ENCODE measurements at regions not wholly inside any gene's neighbourhood (a gene's known extent, or its start where the extent isn't known, plus 50 kb on each side); places are given as distances from the start of the nearest gene placed in this dataset.
"Not testable (repeated sequence)": the region's sequence is repeated elsewhere in the genome, so short reads cannot be mapped to it uniquely, and the experiment has no call there.

DNA sequence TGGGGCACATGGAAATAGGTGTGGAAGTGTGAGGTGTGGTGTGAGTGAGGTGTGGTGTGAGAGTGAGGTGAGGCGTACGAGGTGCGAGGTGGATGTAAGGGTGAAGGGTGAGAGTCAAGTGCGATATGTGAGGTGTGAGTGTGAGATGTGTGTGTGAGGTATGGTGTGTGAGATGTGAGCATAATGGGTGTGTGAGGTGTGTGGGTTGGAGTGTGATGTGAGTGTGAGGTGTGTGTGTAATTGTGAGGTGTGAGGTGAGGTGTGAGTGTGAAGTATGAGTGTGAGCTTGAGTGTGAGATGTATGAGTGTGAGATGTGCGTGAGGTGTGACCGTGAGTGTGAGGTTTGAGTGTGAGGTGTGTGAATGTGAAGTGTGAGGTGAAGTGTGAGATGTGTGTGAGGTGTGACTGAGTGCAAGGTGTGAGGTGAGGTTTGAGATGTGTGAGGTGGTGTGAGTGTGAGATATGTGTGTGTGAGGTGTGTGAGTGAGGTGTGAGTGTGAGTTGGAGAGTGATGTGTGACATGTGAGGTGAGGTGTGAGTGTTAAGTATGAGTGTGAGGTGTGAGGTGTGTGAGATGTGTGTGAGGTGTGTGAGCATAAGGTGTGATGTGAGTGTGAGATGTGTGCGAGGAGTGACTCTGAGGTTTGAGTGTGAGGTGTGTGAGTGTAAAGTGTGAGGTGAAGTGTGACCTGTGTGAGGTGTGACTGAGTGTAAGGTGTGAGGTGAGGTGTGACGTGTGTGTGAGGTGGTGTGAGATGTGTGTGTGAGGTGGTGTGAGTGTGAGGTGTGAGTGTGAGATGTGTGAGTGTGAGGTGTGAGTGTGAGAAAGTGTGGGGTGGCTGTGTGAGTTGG is 354.0 kb downstream of the FOXL1 start:
- DNase-seq (ENCODE audit: low read depth): no peak

DNA sequence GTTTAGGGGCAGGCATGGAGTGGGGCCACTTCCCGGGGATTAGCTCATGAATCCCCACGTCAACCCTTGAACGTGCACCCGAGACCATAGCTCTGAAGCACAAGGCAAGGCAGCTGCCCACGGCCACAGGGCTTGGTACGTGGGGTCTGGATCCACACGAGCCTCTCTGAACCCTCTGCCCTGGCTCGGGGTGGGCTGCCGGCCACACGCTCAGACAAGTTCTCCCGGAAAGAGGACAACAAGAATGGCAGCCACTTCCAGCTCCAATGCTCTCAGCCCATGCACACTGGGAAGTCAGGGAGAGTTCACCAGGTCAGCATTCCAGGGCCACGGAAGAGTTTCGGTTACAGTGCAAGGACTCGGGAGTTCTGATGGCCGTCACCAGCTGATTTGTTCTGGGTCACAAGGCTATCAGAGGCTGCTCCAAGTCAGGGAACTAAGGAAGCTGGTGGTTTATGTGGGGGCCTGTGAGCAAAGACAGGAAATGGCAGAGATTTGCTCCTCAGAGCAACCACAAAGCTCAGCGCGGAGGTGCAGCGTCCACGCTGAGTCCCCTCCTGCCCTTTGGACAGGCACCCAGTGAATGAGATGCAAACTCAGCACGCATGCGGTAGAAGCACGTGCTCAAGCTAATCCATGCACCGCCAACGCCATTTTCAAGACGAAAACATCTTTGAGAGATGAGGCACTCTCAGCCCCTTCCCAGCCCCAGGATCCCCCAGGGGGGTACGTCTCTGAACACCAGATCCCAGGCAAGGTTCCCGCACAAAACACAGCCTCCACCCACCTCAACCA is 356.4 kb downstream of the FOXL1 start:
- no peak for DNase-seq (ENCODE audit: low read depth)

DNA sequence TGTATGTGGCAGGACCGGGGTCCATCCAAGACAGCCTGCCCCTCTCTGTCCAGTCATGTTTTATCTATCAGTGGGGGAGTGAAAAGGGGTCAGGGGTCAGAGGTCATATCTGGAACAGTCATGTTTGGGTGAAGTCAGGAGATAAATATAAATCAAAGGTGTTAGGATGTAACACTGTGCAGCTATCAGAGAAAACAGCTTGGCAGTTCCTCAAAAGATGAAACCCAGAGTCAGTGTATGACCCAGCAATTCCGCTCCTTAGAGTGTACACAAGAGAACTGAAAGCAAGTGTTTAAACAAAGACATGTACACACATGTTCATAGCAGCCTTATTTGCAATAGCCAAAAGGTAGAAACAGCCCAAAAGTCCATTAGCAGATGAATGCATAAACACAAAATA is 361.3 kb downstream of the FOXL1 start:
- DNase-seq (ENCODE audit: low read depth): no peak

DNA sequence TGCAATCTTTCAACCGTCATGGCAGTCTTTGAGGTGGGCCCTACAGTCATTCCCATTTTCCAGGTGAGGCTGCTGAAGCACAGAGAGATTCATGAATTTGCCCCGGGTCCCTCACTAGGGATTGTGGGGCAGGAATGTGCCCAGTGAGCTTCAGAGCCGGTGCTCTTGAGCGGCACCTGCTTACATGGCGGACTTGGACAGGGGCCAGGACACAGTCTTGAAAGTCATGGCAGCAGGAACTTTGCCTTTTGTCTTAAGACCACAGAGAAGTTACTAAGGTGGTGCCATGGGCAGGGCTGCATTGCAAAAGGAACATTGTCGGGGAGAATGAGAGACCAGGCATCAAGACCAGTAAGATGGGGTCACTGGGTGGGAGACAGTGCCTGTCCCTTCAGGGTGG is 363.4 kb downstream of the FOXL1 start:
- DNase-seq (ENCODE audit: low read depth): no peak

DNA sequence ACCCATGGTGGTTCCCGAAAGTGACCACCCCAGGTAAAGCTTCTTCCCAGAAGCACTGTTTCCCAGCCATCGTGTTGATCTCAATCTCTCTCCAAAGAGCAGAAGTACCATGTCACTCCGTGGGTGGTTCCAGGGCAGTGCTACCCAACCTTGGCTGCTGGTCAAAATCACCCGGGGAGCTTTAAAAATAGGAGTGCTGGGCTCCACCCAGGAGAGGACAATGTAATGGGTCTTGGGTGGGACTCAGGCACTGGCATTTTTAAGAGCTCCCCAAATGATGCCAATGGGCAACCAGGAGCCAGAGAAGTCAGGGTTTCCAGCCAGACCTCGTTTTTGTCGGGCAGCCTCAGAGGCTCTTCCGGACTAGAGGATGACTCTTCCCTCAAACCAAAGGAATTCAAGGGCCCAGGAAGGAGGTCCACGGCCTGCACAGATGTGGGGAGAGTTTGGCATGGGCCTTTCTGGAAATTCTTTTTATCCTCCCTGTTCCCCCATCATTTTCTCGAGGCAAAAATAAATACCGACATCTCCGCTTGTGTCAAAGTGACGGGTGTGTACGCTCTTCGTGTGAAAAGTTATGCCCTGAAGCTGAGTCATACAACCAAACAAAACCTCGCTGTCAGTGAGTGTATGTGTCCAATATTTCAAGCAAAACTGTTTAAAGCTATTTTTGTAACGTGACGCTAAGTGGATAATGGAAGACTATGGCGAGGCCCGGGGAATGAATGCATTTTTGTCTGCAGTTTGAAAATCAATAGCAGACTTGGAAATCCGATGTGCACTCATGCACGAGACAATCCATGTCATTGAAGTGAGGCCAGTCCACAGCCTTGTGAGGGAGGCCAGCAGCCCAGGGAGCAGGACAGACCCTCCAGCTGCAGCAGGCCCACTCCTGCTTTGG is 364.1 kb downstream of the FOXL1 start:
- DNase-seq (ENCODE audit: low read depth): no peak

DNA sequence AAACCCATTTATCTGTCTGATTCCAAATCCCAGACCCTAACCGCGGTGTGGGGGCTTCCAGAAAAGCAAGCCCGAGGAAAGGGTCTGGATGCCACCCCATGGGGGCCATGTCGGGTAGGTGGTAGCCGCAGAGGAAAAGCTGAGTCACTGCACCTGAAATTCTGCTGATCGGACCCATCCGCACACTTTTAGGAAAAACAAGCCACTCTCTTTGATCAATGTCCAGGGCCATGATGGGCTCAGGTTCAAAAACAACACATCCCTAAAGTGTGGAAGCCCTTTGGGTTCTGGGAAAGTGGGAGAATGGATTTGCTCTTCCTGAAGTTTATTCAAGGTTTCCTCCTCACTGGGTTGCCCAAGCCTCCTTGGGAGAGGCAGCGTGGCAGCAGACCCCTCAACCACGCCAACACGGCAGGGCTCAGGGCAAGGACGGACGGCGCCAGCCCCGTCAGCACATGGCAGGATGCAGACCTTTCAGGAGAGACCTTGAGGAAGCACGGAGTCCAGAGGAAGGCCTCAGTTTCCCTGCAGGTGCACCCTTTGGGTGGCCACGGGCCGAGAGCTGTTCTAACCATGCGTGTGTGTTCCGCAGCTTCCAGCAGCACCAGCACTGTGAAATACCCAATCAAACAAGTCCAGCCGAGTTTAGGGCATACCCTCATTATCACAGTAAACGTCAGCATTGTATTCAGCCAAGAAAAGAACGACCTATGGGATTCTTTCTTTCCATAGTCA is 367.0 kb downstream of the FOXL1 start:
- DNase-seq (ENCODE audit: low read depth): no peak

DNA sequence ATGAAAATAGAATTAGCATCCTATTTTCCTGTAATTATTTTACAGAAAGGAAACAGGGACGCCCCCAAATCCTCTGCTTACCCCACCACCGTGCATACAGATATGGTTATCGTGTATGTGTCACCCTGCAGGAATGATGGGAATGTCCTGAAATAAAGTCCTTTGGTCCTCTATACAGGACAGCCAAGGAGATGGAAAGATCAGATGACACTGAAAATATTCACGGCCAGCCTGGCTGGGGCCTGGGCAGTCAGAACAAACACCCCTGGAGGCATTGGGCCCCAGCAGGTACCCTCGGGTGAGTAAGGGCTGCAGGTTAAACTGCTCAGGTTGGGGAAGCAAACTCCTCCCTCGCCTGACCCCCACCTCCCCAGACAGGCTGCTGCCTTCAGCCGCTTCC is 368.0 kb downstream of the FOXL1 start:
- DNase-seq (ENCODE audit: low read depth): no peak

DNA sequence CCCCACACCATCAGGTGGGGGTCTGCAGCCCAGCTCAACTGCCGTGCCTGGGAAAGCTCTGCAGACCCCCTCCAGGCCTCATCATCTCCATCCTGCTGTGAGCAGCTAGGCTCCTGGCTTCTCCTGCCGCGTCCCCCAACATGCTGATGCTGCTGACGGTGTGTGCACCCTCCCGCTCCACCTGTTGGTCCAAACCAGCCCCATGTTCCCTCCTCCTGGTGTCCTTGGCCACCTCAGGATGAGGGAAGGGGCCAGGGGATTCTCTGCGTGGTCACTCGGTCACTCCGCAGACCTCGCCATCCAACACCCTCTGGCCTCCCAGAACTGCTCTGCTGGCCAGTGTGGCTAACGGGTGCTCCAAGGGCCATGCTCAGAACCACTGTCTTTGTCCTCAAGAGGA is 368.6 kb downstream of the FOXL1 start:
- no peak for DNase-seq (ENCODE audit: low read depth)

DNA sequence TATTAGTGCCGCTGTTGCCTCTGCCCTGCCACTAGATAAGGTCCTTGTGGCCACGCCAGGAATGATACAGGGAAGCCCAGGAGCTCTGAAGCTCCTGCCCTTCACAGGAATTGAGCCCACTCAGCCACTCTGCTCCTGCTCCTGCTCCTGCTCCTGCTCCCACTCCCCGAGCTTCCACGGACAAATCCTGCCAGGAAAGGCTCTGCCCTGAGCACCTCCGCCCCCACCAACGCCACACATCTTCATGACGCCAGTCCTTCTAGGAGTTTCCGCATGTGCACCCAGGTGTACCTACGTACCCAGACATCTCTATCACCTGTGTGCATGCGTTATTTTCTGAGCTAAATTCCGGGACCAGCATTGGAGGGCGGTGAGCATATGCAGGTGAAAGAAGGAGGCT is 369.1 kb downstream of the C16orf95 start:
- DNase-seq (ENCODE audit: low read depth): no peak

DNA sequence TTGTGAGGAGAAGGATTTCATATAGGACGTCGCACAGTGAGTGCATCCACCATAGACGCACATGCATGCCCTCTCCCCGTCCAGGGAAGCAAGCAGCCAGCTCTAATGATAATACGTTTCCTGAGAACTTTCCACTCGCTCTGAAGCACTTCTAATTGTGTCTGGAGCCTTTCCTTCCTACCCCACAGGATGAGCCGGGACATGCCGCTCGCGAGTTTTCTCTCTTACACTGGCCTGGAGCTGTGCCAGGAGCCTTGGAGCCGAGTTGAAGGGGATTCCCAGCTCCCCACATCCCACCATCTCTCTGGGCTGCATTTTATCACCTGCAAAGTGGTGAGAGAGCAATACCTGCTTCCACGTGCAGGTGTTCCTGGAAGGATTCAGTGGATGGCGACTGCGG is 368.1 kb downstream of the C16orf95 start:
- DNase-seq (ENCODE audit: low read depth): no peak

DNA sequence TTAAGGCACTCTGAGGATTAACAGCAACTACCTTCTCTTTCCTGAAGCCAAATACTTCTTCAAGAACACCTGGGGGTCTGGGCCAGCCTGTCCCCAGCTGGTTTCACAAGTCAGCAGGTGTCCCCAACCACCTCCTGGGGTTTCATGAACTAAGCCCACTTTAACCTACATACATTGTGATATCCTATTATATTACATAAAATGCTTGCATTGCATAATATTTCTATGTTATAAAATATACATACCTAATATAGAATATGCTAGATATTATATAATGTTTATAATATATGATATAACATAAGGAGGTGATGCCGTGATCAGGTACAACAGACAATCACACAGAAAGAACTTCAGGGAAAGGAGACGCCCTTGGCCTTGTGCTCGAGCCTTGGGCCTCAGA is 367.6 kb downstream of the C16orf95 start:
- no peak for DNase-seq (ENCODE audit: low read depth)

DNA sequence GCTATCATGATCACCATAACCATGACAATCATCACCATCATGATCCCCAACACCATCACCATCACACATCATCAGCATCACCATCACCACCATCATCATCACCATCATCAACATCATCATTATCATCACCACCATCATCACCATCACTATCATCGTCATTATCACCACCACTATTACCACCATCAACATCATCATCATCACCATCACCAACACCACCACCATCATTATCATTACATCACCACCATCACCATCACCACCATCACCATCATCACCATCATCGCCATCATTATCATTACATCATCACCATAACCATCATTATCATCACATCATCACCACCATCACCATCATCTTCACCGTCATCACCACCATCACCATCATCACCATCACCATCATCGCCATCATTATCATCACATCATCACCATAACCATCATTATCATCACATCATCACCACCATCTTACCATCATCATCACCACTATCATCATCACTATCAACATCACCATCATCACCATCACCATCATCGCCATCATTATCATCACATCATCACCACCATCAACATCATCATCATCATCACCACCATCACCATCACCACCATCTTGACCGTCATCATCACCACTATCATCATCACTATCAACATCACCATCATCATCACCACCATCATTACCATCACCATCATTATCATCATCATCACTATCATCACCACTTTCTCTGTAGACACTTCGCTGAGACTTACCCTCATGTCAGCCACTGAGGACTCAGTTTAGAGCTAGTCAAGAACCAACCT is 366.0 kb downstream of the C16orf95 start:
- DNase-seq (ENCODE audit: low read depth): no peak

DNA sequence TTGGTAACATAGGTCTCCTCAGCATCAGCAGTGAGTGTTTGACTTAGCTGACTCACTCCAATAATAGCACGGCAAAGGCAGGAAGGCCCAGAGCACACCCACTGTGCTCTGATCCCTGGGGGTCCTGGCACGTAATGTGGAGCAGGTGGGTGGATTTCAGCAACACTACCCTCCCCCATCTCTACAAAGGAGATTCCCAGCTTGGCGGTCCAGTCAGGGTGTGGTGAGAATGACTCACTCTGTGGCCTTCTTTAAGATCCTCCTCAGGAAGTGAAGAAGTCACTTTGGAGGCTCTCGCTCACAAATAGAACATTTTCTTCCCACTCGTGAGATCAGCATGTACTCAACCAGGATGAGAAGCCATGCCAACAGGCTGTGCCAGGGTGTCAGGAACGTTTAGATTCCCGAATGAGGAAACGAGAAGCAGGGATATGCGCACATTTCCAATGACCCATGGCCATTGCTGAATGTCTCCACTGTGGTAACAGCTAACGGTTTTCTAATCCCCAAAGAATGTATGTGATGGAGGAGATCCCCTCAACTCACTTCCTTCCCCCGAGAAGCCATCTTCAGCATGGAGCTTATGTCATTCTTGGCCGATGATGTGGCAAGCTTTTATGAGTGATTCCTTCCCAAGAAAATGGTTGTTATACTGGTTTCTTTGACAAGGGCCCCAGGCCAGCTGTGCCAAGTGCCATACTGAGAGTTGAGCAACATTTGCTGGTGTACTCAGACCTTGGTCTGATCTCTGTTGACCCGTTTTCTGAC is 365.2 kb downstream of the C16orf95 start:
- no peak for DNase-seq (ENCODE audit: low read depth)

DNA sequence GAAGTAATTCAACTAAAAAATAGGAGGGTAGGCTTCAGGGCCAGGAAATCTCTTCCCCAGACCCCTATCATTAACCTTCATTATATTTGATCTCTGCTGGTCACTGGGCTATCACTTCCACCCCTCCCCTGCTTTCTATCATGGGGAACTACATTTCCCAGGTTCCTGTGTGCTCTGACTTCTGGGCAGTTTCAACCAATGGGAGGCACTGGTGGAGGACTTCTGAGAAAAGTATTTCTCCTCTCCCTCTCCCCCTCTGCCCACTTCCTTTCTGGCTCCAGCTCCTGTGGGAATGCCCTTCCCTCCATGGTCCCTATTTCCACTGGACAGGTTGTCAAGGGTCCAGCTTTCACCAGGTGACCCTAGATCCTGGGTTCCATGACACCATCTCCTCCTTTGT is 364.4 kb downstream of the C16orf95 start:
- no peak for DNase-seq (ENCODE audit: low read depth)

DNA sequence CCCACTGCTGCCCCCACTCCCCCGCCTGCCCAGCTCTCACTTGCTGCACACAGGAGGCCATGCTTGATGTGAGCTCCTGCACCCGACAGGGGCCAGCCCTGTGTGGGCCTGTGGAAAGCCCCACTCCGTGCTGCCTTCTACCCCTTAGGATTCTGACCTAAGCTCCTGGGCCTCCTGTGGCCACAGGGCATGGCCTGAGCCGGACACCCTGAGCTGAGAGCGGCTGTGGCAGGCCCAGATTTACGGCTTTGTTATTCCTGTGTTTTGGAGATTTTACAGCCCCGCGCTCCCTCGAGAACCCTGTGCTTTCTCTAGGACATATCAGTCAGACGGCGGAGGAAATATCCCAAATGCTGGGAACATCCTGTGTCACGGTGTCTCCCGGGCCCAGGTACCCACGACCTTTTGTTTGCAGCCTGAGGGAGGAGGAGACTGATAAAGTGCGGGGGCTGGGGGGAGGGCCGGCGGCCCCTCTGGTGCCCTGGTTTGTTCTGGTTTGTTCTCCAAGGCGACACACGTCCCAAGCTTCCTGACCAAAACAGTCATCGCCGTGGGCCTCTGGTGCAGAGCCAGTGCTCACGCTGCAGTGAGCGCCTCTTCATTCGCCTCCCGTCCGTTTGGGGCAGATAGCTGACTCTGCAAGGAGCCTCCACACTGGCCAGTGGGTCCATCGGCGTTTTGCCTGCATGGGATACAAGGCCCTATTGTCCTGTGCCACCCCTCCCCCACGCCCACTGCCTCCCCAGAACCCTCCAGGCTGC is 363.4 kb downstream of the C16orf95 start:
- DNase-seq (ENCODE audit: low read depth): no peak

DNA sequence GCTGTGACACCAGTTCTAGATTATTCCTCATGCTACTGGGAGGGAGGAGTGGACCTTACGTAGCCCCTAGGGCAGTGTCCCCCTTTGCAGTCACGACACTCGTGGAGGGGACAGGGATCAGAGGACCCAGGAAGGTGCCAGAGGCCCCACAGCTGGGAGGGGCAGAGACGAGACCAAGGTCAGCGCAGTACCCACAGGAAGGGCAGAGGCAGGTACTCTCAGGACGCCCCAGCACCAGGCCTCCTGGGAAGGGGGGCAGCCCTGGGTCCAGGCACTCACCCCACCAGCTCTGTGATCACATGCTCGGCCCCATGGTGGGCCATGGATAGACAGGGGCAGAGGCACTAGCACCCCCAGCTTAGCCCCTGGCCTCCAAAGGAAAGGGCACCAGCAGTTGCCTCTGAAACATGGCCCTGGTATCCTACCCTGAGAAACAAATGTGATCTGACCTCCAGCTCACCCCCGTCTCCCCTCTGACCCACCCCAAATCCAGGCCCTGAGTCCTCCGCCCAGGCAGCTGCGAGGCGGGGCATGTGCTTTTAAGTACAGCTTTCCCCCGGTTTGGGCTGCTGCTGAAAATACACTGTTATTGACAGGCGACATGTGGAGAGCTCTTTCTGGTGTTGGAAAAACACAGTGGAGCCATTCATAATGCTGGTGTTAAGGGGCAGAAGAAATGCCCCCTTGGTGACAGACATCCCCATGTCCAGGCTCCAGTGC is 361.9 kb downstream of the C16orf95 start:
- DNase-seq (ENCODE audit: low read depth): no peak

DNA sequence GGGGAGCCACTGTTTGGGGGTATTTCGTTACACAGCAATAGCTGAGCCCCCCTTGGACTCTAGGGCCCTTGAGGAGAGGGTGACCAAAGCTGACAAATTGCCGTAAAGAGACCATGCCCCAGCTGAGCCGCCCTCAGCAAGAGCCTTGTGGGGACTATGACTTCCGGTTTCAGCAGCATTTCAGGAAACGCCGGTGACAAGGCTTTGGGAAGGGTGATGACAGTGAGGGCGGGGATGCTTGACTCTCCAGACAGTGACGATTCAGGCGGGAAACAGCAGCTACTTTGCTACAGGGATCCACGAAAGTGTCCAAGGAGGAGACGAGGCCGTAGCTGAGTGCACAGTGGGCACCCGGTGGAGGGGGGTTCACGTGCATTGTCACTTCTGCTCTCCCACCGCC is 360.8 kb downstream of the C16orf95 start:
- no peak for DNase-seq (ENCODE audit: low read depth)

DNA sequence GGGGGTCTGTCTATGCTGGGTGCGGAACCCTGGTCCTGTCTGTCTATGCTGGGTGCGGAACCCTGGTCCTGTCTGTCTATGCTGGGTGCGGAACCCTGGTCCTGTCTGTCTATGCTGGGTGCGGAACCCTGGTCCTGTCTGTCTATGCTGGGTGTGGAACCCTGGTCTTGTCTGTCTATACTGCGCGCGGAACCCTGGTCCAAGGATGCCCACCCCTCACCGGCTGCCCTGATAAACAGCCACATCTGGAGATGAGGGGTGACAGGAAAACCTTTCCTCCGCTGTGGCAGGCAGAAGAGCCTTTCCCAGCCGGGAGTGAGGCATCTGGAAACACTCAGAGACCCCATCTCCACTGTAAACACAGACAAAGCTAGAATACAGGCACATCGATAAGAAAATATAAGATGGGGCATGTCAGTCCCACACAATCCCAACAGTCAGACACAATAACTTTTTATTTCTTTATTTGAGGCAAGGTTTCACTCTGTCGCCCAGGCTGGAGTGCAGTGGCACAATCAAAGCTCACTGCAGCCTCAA is 359.5 kb downstream of the C16orf95 start:
- DNase-seq (ENCODE audit: low read depth): not testable (repeated sequence)

Data from stimulated activated CD8-positive, alpha-beta memory T cell treated with anti-CD3 and anti-CD28 coated beads, Interleukin-15, amount 100 ng/mL, for 1 hour (primary cell).